MG63 (cell line): ENCODE measurements at regions not wholly inside any gene's neighbourhood (a gene's known extent, or its start where the extent isn't known, plus 50 kb on each side); places are given as distances from the start of the nearest gene placed in this dataset.
"Not testable (repeated sequence)": the region's sequence is repeated elsewhere in the genome, so short reads cannot be mapped to it uniquely, and the experiment has no call there.

ENCODE experiments used
- DNase-seq: peaks from one replicate; pipeline ENCODE4 v3.0.0-alpha.2; 2020
- H3K27me3 ChIP-seq: fragments of 250-450 bp; sonication (Bioruptor Pico); 2 replicates; pipeline ENCODE4 v1.5.1; 2020; ENCODE audit warnings: mild to moderate bottlenecking, moderate library complexity
- H3K36me3 ChIP-seq: fragments of 250-450 bp; sonication (Bioruptor Pico); 2 replicates; pipeline ENCODE4 v1.5.1; 2020; ENCODE audit warnings: mild to moderate bottlenecking, moderate library complexity
- H3K4me3 ChIP-seq: fragments of 250-450 bp; sonication (Bioruptor Pico); 2 replicates; pipeline ENCODE4 v1.5.1; 2020; ENCODE audit warnings: mild to moderate bottlenecking, moderate library complexity
- H3K9me3 ChIP-seq: fragments of 250-450 bp; sonication (Bioruptor Pico); 2 replicates; pipeline ENCODE4 v1.5.1; 2020; ENCODE audit warnings: mild to moderate bottlenecking, moderate library complexity

DNA sequence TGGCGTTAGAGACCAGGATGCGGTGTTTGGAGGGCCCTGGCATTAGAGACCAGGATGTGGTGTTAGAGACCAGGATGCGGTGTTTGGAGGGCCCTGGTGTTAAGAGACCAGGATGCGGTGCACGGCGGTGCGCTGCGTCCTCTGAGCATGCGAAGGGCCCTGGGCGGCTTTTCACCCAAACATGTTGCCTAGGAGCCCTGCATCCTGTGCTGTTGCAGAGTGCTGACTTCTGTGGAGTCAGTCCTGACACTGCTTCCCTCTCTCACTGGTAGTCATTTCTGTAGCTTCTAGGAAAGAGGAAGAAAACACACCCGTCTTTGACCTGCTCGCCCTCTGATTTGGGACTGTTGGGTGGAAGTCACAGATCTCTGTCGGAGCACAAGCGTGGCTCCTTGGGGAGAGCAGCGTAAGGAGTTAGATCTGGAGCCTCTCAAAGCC, 141.2 kb downstream of the LAT start:
- no peak for DNase-seq
- H3K27me3 ChIP-seq: no peaks in the 10 kb centered on the region
- no peaks in the 10 kb centered on the region for H3K9me3 ChIP-seq
- H3K4me3 ChIP-seq: no peak overlapping the region
- no peaks in the 10 kb centered on the region for H3K36me3 ChIP-seq

- Histone ChIP-seq H3K4me3 (no peak overlapping the region), H3K9me3 (no peaks in the 10 kb centered on the region), H3K27me3 (no peaks in the 10 kb centered on the region), H3K36me3 (no peaks in the 10 kb centered on the region)
- DNase-seq: no peak
Measured at GRCh38 chr16:29124828-29125227, 140.0 kb downstream of the LAT start.

GRCh38 chr16:29124162-29124561, 139.3 kb downstream of the LAT start:
- H3K36me3 ChIP-seq, H3K27me3 ChIP-seq, H3K4me3 ChIP-seq, DNase-seq, H3K9me3 ChIP-seq: not testable (repeated sequence)

GRCh38 chr16:29120680-29121079, 135.8 kb downstream of the LAT start:
- DNase-seq, H3K27me3 ChIP-seq, H3K9me3 ChIP-seq, H3K4me3 ChIP-seq, H3K36me3 ChIP-seq: not testable (repeated sequence)

GRCh38 chr16:29118301-29118957, 133.6 kb downstream of the LAT start:
- H3K9me3 ChIP-seq, H3K27me3 ChIP-seq, DNase-seq, H3K36me3 ChIP-seq, H3K4me3 ChIP-seq: not testable (repeated sequence)

DNA sequence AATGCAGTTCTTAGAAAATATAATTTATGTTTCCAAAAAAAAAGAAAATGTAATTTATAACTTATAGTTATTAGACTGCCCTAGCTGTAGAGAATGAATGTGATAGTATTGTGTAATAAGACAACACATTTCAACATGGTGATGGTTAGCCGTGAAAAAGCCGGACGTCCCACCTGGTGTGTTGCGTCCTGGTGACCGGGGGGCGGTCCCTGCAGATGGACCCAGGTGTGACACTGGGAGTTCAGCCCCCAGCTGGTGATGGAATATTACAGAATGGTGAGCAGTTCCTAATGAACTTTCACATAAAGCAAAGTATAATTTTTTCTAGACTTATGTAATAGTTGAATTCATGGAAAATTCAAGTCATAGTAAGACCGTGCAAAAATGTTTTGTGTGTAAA, 132.8 kb downstream of the LAT start:
- Histone ChIP-seq H3K9me3 (no peaks in the 10 kb centered on the region), H3K36me3 (no peaks in the 10 kb centered on the region; the same call in none of the 2 replicates), H3K4me3 (no peak overlapping the region), H3K27me3 (no peaks in the 10 kb centered on the region)
- no peak for DNase-seq

- Histone ChIP-seq H3K27me3 (no peaks in the 10 kb centered on the region), H3K9me3 (no peaks in the 10 kb centered on the region), H3K4me3 (no peak overlapping the region), H3K36me3 (no peaks in the 10 kb centered on the region; the same call in none of the 2 replicates)
- no peak for DNase-seq
Measured at GRCh38 chr16:29116980-29117379, 132.1 kb downstream of the LAT start.

- H3K36me3 ChIP-seq, H3K9me3 ChIP-seq, DNase-seq, H3K27me3 ChIP-seq, H3K4me3 ChIP-seq: not testable (repeated sequence)
Measured at GRCh38 chr16:29116207-29116606, 131.4 kb downstream of the LAT start.

DNA sequence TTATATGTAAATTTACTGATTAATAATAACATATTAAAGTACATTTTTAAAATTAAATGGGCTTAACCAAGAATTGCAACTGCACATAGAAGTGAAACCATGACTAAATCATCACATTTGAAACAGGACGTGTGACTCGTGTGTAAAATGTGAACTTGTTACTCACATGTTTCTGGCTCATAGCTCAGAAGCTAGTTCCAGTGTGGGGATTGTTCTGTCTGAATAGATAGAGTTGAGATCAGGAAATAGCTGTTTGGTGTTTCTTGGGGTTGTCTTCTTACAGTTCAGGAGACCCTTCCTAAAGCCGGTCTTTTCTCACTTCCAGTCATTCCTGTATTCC, 130.9 kb downstream of the LAT start:
- not testable (repeated sequence) for DNase-seq, H3K4me3 ChIP-seq, H3K9me3 ChIP-seq

GRCh38 chr16:29114989-29115801, 130.3 kb downstream of the LAT start:
- not testable (repeated sequence) for H3K27me3 ChIP-seq, H3K9me3 ChIP-seq, H3K4me3 ChIP-seq, H3K36me3 ChIP-seq
- peak; percentile 56 for DNase-seq

More for the DNA sequence above, 130.9 kb downstream of the LAT start:
- not testable (repeated sequence) for H3K27me3 ChIP-seq, H3K36me3 ChIP-seq

GRCh38 chr16:29114574-29114973, 129.7 kb downstream of the LAT start:
- H3K4me3 ChIP-seq: no peak overlapping the region
- no peak for DNase-seq
- H3K9me3 ChIP-seq: no peaks in the 10 kb centered on the region
- no peaks in the 10 kb centered on the region for H3K27me3 ChIP-seq
- H3K36me3 ChIP-seq: no peaks in the 10 kb centered on the region; the same call in none of the 2 replicates

GRCh38 chr16:29113446-29113845, 128.6 kb downstream of the LAT start:
- DNase-seq, H3K4me3 ChIP-seq, H3K9me3 ChIP-seq: not testable (repeated sequence)

GRCh38 chr16:29112755-29113347, 128.0 kb downstream of the LAT start:
- Histone ChIP-seq H3K27me3 (no peaks in the 10 kb centered on the region), H3K9me3 (no peaks in the 10 kb centered on the region), H3K36me3 (no peaks in the 10 kb centered on the region; the same call in none of the 2 replicates), H3K4me3 (no peak overlapping the region)
- no peak for DNase-seq

More at GRCh38 chr16:29113446-29113845, 128.6 kb downstream of the LAT start:
- not testable (repeated sequence) for H3K36me3 ChIP-seq, H3K27me3 ChIP-seq

GRCh38 chr16:29111901-29112680, 127.2 kb downstream of the LAT start:
- not testable (repeated sequence) for H3K4me3 ChIP-seq, H3K27me3 ChIP-seq, H3K9me3 ChIP-seq, DNase-seq, H3K36me3 ChIP-seq

DNA sequence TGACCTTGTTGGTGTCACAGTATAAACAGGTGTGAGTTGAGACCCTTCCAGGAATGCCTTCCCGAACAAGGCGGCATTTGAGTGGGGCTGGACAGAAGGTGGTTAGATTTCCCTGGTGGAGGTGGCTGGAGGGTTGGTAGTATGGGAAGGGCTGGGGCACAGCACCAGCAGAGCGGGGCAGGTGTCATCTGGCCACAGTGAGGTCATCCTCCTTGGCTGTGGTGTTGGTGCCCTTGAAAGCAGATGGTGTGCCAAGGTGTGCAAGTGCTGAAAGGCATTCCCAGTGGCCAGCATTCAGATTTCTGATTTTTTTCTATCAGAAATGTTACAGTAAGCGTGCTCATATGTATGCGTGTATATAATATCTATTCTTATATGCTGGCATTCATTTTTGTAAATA, 126.6 kb downstream of the LAT start:
- Histone ChIP-seq H3K4me3 (no peak overlapping the region), H3K27me3 (no peaks in the 10 kb centered on the region), H3K9me3 (no peaks in the 10 kb centered on the region), H3K36me3 (no peaks in the 10 kb centered on the region; the same call in none of the 2 replicates)
- DNase-seq: no peak

DNA sequence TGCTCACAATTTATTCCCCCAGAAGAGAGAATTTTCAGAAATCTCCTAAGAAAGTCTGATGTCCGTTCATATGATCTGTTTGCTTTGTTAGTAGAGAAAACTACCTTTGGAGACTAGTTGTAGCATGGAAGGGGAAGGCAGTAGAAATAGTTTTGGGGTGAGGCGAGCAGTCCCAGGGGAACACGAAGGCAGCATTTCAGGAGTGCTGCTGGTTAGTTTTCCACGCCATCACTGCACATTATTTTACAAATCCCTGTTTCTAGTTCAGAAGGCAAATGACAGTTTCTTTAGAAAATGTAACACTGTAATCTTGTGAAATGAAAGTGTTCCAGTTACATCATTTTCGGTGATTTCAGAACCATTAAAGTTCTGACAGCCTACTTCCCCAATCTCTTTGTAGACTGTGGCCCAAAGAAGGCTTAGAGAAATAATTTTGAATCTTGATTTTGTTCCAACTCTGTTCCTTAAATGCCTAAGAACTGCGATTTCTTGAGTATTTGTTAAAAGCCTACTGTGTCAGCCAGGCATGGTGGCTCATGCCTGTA, 123.8 kb downstream of the LAT start:
- not testable (repeated sequence) for H3K9me3 ChIP-seq, H3K36me3 ChIP-seq, H3K27me3 ChIP-seq, DNase-seq, H3K4me3 ChIP-seq

GRCh38 chr16:29107299-29107698, 122.4 kb downstream of the LAT start:
- no peaks in the 10 kb centered on the region for H3K36me3 ChIP-seq
- H3K27me3 ChIP-seq: no peaks in the 10 kb centered on the region
- H3K4me3 ChIP-seq: no peak overlapping the region
- H3K9me3 ChIP-seq: no peaks in the 10 kb centered on the region
- DNase-seq: no peak
